Progenitor cell of endocrine pancreas (in vitro differentiated cells): ENCODE measurements at regions not wholly inside any gene's neighbourhood (a gene's known extent, or its start where the extent isn't known, plus 50 kb on each side); places are given as distances from the start of the nearest gene placed in this dataset.

ENCODE experiments used
- DNase-seq: peaks from one replicate; pipeline ENCODE4 v3.0.0; 2021; ENCODE audit warnings: low spot score; ENCODE audit not compliant: unreplicated experiment
- H3K27ac Mint-ChIP-seq: 2 replicates; pipeline ENCODE4 v1.8.0; 2021; ENCODE audit warnings: mild to moderate bottlenecking, moderate library complexity, mixed read lengths
- H3K27me3 Mint-ChIP-seq: 2 replicates; pipeline ENCODE4 v1.8.0; 2021; ENCODE audit warnings: mixed read lengths
- H3K36me3 Mint-ChIP-seq: 2 replicates; pipeline ENCODE4 v1.8.0; 2022; ENCODE audit warnings: mixed read lengths; ENCODE audit not compliant: insufficient read depth
- H3K4me1 Mint-ChIP-seq: 2 replicates; pipeline ENCODE4 v1.8.0; 2021; ENCODE audit warnings: low read depth, mixed read lengths
- H3K4me3 Mint-ChIP-seq: 2 replicates; pipeline ENCODE4 v1.8.0; 2021; ENCODE audit warnings: low read depth, mild to moderate bottlenecking, moderate library complexity, mixed read lengths
- H3K9me3 Mint-ChIP-seq: 2 replicates; pipeline ENCODE4 v1.8.0; 2021; ENCODE audit warnings: low read depth, mixed read lengths
- CTCF ChIP-seq: fragments of 200-600 bp; sonication (generic); IDR thresholded peaks from one replicate; pipeline ENCODE4 v1.5.0; 2021; ENCODE audit warnings: antibody characterized with exemption, mild to moderate bottlenecking; ENCODE audit not compliant: unreplicated experiment

- Mint-ChIP-seq H3K27me3 (no peaks in the 10 kb centered on the region), H3K4me1 (peaks cover 4% of the 10 kb centered on the region), H3K27ac (no peak overlapping the region), H3K36me3 (no peaks in the 10 kb centered on the region), H3K9me3 (peaks cover 3% of the 10 kb centered on the region), H3K4me3 (no peak overlapping the region)
- DNase-seq = no peak
- TF ChIP-seq CTCF = no peak
These were observed 205.4 kb upstream of the KCNJ16 start for GRCh38 chr17:69869667-69870066.

- no peak for TF ChIP-seq CTCF
- no peak for DNase-seq
- Mint-ChIP-seq H3K4me1 (peaks cover 4% of the 10 kb centered on the region), H3K27me3 (no peaks in the 10 kb centered on the region), H3K4me3 (no peak overlapping the region), H3K36me3 (no peaks in the 10 kb centered on the region), H3K9me3 (peaks cover 3% of the 10 kb centered on the region), H3K27ac (no peak overlapping the region)
These were observed 204.9 kb upstream of the KCNJ16 start for GRCh38 chr17:69870091-69870530.

- Mint-ChIP-seq H3K4me1 (peaks cover 4% of the 10 kb centered on the region), H3K36me3 (no peaks in the 10 kb centered on the region), H3K27ac (no peak overlapping the region), H3K9me3 (peaks cover 3% of the 10 kb centered on the region), H3K27me3 (no peaks in the 10 kb centered on the region), H3K4me3 (no peak overlapping the region)
- no peak for TF ChIP-seq CTCF
- DNase-seq = no peak
These were observed 204.2 kb upstream of the KCNJ16 start for GRCh38 chr17:69870751-69871199.

GRCh38 chr17:69871318-69871717 is 203.7 kb upstream of the KCNJ16 start:
- TF ChIP-seq CTCF = no peak
- H3K9me3 Mint-ChIP-seq = peaks cover 3% of the 10 kb centered on the region
- DNase-seq = no peak
- H3K4me3 Mint-ChIP-seq = no peak overlapping the region
- H3K27me3 Mint-ChIP-seq = no peaks in the 10 kb centered on the region
- no peak overlapping the region for H3K27ac Mint-ChIP-seq
- peaks cover 4% of the 10 kb centered on the region for H3K4me1 Mint-ChIP-seq
- no peaks in the 10 kb centered on the region for H3K36me3 Mint-ChIP-seq

GRCh38 chr17:69872675-69873262 is 202.3 kb upstream of the KCNJ16 start:
- H3K36me3 Mint-ChIP-seq = no peaks in the 10 kb centered on the region
- H3K4me3 Mint-ChIP-seq = no peak overlapping the region
- no peak for TF ChIP-seq CTCF
- no peak overlapping the region for H3K27ac Mint-ChIP-seq
- peaks cover 6% of the 10 kb centered on the region for H3K9me3 Mint-ChIP-seq
- DNase-seq = no peak
- H3K4me1 Mint-ChIP-seq = peaks cover 4% of the 10 kb centered on the region
- no peaks in the 10 kb centered on the region for H3K27me3 Mint-ChIP-seq
